ENCODE measurements at regions not wholly inside any gene's neighbourhood (a gene's known extent, or its start where the extent isn't known, plus 50 kb on each side); places are given as distances from the start of the nearest gene placed in this dataset.

GRCh38 chrX:142089193-142089592 lies 115.9 kb downstream of the MAGEC2 start:
- DNase-seq (peak in 1 of 5 donors; percentile 16), FAIRE-seq (peak; percentile 70)
- Histone ChIP-seq H3K27ac (ENCODE audit: low read depth in 2 of 2, low read length in 2 of 2) (no peak overlapping the region), H3K36me3 (ENCODE audit: control insufficient read depth in 2 of 3, insufficient read depth in 3 of 3, low read length in 3 of 3) (no peaks in the 10 kb centered on the region), H3K4me3 (ENCODE audit: low read length in 3 of 3) (no peak overlapping the region), H3K27me3 (ENCODE audit: control insufficient read depth, insufficient read depth, low read length) (no peaks in the 10 kb centered on the region), H3K9me3 (ENCODE audit: control insufficient read depth in 2 of 3, insufficient read depth in 1 of 3, low read length in 3 of 3) (no peaks in the 10 kb centered on the region), H3K4me1 (ENCODE audit: control insufficient read depth in 2 of 3, insufficient read depth in 2 of 3, low read depth in 1 of 3, low read length in 3 of 3) (no peaks in the 10 kb centered on the region), H3K9ac (ENCODE audit: low read length in 3 of 3) (no peak overlapping the region)
- peak; percentile 8 for TF ChIP-seq CTCF (IDR thresholded peaks at IDR 0.05; ENCODE audit: borderline replicate concordance, extremely low read depth, insufficient read depth)
- intact Hi-C loops (cut with DNase I) = no loop called here

GRCh38 chrX:142084611-142085010 lies 120.5 kb downstream of the MAGEC2 start:
- no peak overlapping the region for H3K27ac ChIP-seq (ENCODE audit: low read depth in 2 of 2, low read length in 2 of 2)
- intact Hi-C loops (cut with DNase I) = no loop called here
- no peaks in the 10 kb centered on the region for H3K27me3 ChIP-seq (ENCODE audit: control insufficient read depth, insufficient read depth, low read length)
- no peak for TF ChIP-seq CTCF (IDR thresholded peaks at IDR 0.05; ENCODE audit: borderline replicate concordance, extremely low read depth, insufficient read depth)
- no peaks in the 10 kb centered on the region for H3K9me3 ChIP-seq (ENCODE audit: control insufficient read depth in 2 of 3, insufficient read depth in 1 of 3, low read length in 3 of 3)
- FAIRE-seq (no peak), DNase-seq (peak in 2 of 5 donors; percentile 10 to 47)
- no peaks in the 10 kb centered on the region for H3K4me1 ChIP-seq (ENCODE audit: control insufficient read depth in 2 of 3, insufficient read depth in 2 of 3, low read depth in 1 of 3, low read length in 3 of 3)
- H3K9ac ChIP-seq (ENCODE audit: low read length in 3 of 3) = no peak overlapping the region
- H3K4me3 ChIP-seq (ENCODE audit: low read length in 3 of 3) = no peak overlapping the region
- H3K36me3 ChIP-seq (ENCODE audit: control insufficient read depth in 2 of 3, insufficient read depth in 3 of 3, low read length in 3 of 3) = no peaks in the 10 kb centered on the region

- no peaks in the 10 kb centered on the region for H3K36me3 ChIP-seq (ENCODE audit: control insufficient read depth in 2 of 3, insufficient read depth in 3 of 3, low read length in 3 of 3)
- no peaks in the 10 kb centered on the region for H3K9me3 ChIP-seq (ENCODE audit: control insufficient read depth in 2 of 3, insufficient read depth in 1 of 3, low read length in 3 of 3)
- no peak overlapping the region for H3K27ac ChIP-seq (ENCODE audit: low read depth in 2 of 2, low read length in 2 of 2)
- FAIRE-seq (no peak), DNase-seq (peak in 1 of 5 donors; percentile 5)
- H3K4me1 ChIP-seq (ENCODE audit: control insufficient read depth in 2 of 3, insufficient read depth in 2 of 3, low read depth in 1 of 3, low read length in 3 of 3) = peaks cover 0 to 3% (median 0%) of the 10 kb centered on the region in 3 donors
- no peak overlapping the region for H3K9ac ChIP-seq (ENCODE audit: low read length in 3 of 3)
- no peak overlapping the region for H3K4me3 ChIP-seq (ENCODE audit: low read length in 3 of 3)
- TF ChIP-seq CTCF (IDR thresholded peaks at IDR 0.05; ENCODE audit: borderline replicate concordance, extremely low read depth, insufficient read depth) = no peak
- intact Hi-C loops (cut with DNase I) = no loop called here
- H3K27me3 ChIP-seq (ENCODE audit: control insufficient read depth, insufficient read depth, low read length) = no peaks in the 10 kb centered on the region
Observed at GRCh38 chrX:142076633-142077032, 128.5 kb downstream of the MAGEC2 start.

GRCh38 chrX:142068365-142068764 lies 136.7 kb downstream of the MAGEC2 start:
- intact Hi-C loops (cut with DNase I) = no loop called here
- no peaks in the 10 kb centered on the region for H3K36me3 ChIP-seq (ENCODE audit: control insufficient read depth in 2 of 3, insufficient read depth in 3 of 3, low read length in 3 of 3)
- no peak overlapping the region for H3K27ac ChIP-seq (ENCODE audit: low read depth in 2 of 2, low read length in 2 of 2)
- H3K27me3 ChIP-seq (ENCODE audit: control insufficient read depth, insufficient read depth, low read length) = no peaks in the 10 kb centered on the region
- DNase-seq (no peak), FAIRE-seq (no peak)
- TF ChIP-seq CTCF (IDR thresholded peaks at IDR 0.05; ENCODE audit: borderline replicate concordance, extremely low read depth, insufficient read depth) = no peak
- no peak overlapping the region for H3K9ac ChIP-seq (ENCODE audit: low read length in 3 of 3)
- no peak overlapping the region for H3K4me3 ChIP-seq (ENCODE audit: low read length in 3 of 3)
- H3K4me1 ChIP-seq (ENCODE audit: control insufficient read depth in 2 of 3, insufficient read depth in 2 of 3, low read depth in 1 of 3, low read length in 3 of 3) = no peaks in the 10 kb centered on the region
- H3K9me3 ChIP-seq (ENCODE audit: control insufficient read depth in 2 of 3, insufficient read depth in 1 of 3, low read length in 3 of 3) = no peaks in the 10 kb centered on the region
